ENCODE measurements at regions not wholly inside any gene's neighbourhood (a gene's known extent, or its start where the extent isn't known, plus 50 kb on each side); places are given as distances from the start of the nearest gene placed in this dataset.

GRCh38 chr6:21751608-21752007 is 158.1 kb downstream of the SOX4 start:
- TF ChIP-seq CTCF (IDR thresholded peaks at IDR 0.05), result no peak; the same call in 1 of the 2 replicates
- TF ChIP-seq POLR2AphosphoS5 (IDR thresholded peaks at IDR 0.05; ENCODE audit: low read depth, low read length), result no peak
